ENCODE measurements at regions not wholly inside any gene's neighbourhood (a gene's known extent, or its start where the extent isn't known, plus 50 kb on each side); places are given as distances from the start of the nearest gene placed in this dataset.
"Not testable (repeated sequence)": the region's sequence is repeated elsewhere in the genome, so short reads cannot be mapped to it uniquely, and the experiment has no call there.

- no peak for DNase-seq (ENCODE audit: low read depth)
These were observed 213.8 kb downstream of the DSC3 start for GRCh38 chr18:30828700-30829099.

DNA sequence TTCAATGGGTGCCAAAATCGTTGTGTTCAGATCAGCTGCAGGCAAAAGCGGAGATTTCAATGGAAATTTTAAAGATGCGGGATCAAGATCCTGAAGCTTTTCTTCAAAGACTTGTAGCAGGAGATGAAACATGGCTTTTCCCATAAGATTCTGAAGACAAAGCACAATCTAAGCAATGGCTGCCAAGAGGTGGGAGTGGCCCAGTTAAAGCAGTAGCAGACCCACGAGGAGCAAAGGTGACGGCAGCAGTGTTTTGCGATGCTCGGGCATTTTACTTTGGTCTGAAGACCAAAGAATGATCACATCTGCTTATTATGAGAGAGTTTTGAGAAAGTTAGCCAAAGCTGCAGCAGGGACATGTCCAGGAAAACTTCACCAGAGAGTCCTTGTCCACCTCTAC is 222.9 kb downstream of the DSC3 start:
- no peak for DNase-seq (ENCODE audit: low read depth)

GRCh38 chr18:30814446-30814845 is 228.1 kb downstream of the DSC3 start:
- DNase-seq (ENCODE audit: low read depth) = no peak

DNA sequence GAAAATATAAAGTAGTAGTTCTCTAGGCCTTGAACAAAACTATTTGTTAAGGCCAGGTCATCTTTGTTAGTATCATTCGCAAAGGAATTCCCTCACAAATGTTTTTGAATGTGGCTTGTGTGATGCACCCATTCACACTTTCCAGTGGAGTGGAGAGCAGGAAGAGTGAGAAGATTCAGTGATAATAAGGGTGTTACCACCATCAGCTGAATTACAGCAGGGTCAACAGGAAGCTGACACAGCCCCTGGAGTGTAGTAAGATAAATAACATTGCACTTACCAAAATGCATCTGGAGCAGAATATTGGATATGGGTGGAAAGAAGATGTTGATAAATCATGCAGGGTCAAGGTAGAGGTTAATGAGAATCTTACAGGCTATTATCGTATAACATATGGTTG is 231.0 kb downstream of the DSC3 start:
- DNase-seq (ENCODE audit: low read depth) = no peak

- DNase-seq (ENCODE audit: low read depth) = no peak
These were observed 232.0 kb downstream of the DSC3 start for GRCh38 chr18:30810580-30810979.

DNA sequence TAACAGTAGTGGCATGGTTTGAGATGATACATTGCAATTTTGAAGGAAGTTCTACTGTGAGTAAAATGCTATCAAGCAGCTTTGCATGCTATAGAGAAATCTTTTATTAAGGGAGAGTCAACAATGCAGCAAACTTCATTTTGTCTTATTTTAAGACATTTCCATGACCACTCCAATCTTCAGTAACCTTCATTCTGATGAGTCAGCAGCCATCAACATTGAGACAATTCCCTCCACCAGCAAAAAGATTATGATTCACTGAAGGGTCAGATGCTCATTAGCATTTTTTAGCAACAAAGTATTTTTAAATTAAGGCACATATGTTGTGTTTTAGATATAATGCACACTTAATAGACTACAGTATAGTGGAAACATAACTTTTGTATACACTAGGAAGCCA is 235.7 kb downstream of the DSC3 start:
- DNase-seq (ENCODE audit: low read depth) = no peak

GRCh38 chr18:30800800-30801199 is 241.7 kb downstream of the DSC3 start:
- no peak for DNase-seq (ENCODE audit: low read depth)

DNA sequence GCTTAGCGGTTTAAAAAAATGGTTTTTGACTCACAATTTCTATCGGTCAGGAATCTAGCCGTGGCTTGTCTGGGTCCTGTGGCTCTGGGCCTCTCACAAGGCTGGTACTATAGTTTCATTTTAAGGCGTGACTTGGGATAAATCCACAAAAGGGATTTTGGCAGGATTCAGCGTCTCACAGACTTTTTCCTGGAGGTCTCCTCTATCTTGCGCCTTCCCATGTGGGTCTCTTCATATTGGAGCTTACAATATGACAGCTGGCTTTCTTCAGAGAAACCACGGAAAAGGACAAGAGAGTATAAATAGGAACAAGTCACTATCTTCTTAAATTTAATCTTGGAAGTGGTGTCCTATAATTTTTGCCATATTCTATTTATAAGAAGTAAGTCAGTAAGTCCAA is 250.5 kb downstream of the DSC3 start:
- no peak for DNase-seq (ENCODE audit: low read depth)

GRCh38 chr18:30788411-30788991 is 254.0 kb downstream of the DSC3 start:
- DNase-seq (ENCODE audit: low read depth) = not testable (repeated sequence)

DNA sequence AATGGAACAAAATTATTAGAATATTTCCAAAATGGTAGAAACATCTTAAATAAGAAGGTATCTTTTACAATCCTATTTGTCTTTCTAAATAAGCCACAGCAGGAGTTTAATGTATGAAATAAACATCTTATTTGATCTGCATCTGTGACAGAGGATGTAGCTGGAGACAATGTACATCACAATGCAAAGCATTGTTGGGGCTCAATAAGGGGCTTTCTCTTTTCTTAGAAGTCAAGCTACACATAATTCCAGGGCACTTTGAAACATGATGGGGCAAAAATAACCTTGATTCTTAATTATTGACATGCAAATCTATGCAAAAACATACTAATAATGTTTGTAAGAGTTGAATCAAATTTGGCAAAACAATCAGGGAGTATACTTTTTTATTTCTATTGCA is 255.1 kb downstream of the DSC3 start:
- no peak for DNase-seq (ENCODE audit: low read depth)

- no peak for DNase-seq (ENCODE audit: low read depth)
These were observed 260.9 kb downstream of the DSC3 start for GRCh38 chr18:30781601-30782000.

- DNase-seq (ENCODE audit: low read depth) = no peak
These were observed 266.9 kb downstream of the DSC3 start for GRCh38 chr18:30775629-30776028.

GRCh38 chr18:30772170-30772569 is 270.4 kb downstream of the DSC3 start:
- not testable (repeated sequence) for DNase-seq (ENCODE audit: low read depth)

DNA sequence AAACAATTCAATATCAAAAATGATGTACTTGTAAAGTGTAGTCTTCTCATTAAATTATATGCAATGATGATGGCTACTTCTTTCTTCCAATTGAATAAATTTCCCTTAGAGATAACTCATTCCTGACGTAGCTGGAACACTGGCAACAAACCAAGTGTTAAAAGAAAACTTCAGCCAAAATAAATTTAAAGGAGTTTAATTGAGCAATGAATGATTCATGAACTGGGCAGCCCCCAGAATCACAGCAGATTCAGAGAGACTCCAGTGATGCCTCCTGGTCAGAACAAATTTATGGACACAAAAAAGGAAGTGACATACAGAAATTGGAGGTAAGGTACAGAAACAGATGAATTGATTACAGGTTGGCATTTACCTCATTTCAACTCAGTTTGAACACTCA is 276.5 kb downstream of the DSC3 start:
- DNase-seq (ENCODE audit: low read depth) = no peak

- no peak for DNase-seq (ENCODE audit: low read depth)
These were observed 277.3 kb downstream of the DSC3 start for GRCh38 chr18:30765247-30765646.

GRCh38 chr18:30763902-30764350 is 278.6 kb downstream of the DSC3 start:
- DNase-seq (ENCODE audit: low read depth) = no peak

DNA sequence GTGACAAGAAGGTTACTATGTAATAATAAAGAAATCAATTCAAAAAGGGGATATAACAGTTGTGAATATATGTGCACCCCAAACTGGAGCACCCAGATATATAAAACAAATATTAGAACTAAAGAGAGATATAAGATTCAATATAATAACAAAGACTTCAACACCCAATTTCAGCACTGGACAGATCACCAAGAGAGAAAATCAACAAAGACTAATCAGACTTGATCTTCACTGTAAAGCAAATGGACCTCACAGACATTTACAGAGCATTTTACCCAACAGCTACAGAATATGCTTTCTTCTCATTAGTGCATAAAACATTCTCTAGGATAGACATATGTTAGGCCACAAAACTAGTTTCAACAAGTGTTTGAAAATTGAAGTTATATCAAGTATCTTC is 287.7 kb downstream of the DSC3 start:
- no peak for DNase-seq (ENCODE audit: low read depth)

DNA sequence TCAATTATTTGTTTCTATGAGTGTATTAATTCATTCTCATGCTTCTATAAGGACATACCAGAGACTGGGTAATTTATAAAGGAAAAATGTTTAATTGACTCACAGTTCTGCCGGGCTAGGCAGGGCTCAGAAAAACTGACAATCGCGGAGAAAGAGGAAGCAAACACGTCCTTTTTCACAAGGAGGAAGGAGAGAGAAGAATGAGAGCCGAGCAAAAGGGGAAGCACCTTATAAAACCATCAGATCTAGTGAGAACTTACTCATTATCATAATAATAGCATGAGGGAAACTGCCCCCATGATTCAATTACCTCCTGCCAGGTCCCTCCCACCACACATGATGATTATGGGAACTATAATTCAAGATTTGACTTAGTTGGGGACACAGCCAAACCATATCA is 294.0 kb downstream of the DSC3 start:
- no peak for DNase-seq (ENCODE audit: low read depth)

DNA sequence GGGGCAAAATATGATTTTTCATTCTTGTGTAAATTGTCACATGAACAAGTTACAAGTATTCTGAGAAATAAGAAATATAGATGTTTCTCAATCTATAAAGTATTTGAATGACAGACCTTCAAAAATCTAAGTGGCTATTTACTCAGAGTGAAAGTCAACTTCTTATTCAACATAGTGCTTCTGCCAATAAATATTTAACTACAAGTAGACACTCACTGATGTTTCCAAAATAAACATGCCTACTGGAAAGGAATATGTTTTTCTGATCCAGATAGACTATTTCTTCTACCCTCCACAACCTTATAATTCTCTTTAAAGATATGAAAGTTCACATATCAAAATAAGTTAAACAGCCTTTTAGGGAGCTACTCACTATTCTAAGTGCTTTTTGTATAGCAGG is 296.3 kb downstream of the DSC3 start:
- DNase-seq (ENCODE audit: low read depth) = no peak

- DNase-seq (ENCODE audit: low read depth) = no peak
These were observed 299.5 kb downstream of the DSC3 start for GRCh38 chr18:30743033-30743432.

DNA sequence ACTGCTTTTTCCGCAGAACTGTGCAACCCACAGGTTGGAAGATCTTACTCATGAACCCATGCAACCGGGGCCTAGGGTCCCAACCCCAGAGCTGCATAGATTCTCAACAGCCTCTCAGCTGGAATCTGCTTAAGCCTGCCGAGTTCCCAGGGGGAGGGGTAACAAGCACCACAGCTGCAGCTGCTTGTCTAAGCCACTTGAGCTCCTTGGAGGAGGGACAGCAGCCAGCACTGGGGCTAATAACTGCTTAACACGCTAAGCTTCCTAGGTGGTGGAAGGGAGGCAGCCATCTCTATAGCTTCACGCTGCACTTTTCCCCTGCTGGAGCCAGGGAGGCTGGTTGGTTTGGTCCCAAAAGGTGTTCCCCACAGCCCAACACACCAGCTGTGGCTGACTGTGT is 311.6 kb downstream of the DSC3 start:
- DNase-seq (ENCODE audit: low read depth) = no peak

- no peak for DNase-seq (ENCODE audit: low read depth)
These were observed 314.7 kb downstream of the DSC3 start for GRCh38 chr18:30727849-30728248.

- no peak for DNase-seq (ENCODE audit: low read depth)
These were observed 329.2 kb downstream of the DSC3 start for GRCh38 chr18:30713299-30713698.

GRCh38 chr18:30712383-30712782 is 330.2 kb downstream of the DSC3 start:
- no peak for DNase-seq (ENCODE audit: low read depth)

DNA sequence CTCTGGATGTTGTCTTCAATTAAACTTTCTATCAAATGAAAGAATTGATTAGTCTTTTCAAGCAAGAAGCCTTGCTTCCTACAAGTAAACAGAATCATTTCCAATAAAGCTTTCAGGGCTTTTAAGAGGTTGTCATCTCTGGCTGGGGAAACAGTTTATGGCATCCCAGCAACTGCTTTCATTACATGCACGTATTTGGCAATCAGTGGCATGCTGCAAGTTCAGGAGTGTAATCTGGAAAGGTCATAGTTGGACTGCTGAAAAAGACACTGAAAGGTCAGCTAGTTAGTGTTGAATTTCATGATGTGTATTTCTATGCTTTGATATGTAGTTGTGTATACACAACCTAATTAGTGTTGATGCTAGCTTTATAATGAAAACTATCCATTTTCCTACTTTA is 332.9 kb downstream of the DSC3 start:
- no peak for DNase-seq (ENCODE audit: low read depth)

Measured in GM04504 (cell line).